ENCODE measurements at regions not wholly inside any gene's neighbourhood (a gene's known extent, or its start where the extent isn't known, plus 50 kb on each side); places are given as distances from the start of the nearest gene placed in this dataset.
A peak's percentile ranks its signal among the peaks of the same experiment; 100 is the strongest.

DNA sequence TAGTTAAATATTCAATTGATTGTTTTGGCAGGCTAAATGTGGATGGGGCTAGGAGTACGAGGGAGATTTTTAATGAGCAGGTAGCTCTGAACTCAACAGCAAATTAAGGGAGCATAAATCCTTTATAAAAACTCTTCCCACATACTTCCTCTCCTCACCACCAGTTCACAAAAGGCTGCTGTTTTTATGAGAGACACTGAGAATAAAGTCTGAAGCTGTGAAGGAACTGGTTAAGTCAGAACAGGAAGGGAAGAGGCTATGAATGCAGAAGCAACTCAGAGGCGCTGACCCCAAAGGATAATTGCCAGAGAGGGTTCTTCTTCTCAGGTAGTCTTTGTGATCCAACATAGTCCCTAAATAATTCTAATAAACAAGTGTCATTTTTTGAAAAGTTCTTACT, 406.1 kb downstream of the GPM6A start:
- Histone ChIP-seq H3K4me1 (replicated peaks in 1 of 4; ENCODE audit: control insufficient read depth in 3 of 4, insufficient read depth in 4 of 4, low read length in 3 of 4) (no peaks in the 10 kb centered on the region), H3K4ac (replicated peaks; ENCODE audit: insufficient read length, low read depth, low read length) (no peak overlapping the region), H3K56ac (replicated peaks; ENCODE audit: insufficient read length, low read depth, low read length) (no peak overlapping the region), H3K23ac (ENCODE audit: insufficient read length) (no peak overlapping the region), H2BK15ac (ENCODE audit: low read length) (no peak overlapping the region), H3K27me3 (replicated peaks in 1 of 4; ENCODE audit: control insufficient read depth in 3 of 4, extremely low read depth in 1 of 4, insufficient read depth in 3 of 4, low read length in 3 of 4) (no peaks in the 10 kb centered on the region), H3K9ac (replicated peaks in 1 of 4; ENCODE audit: extremely low read depth in 1 of 4, low read depth in 3 of 4, low read length in 3 of 4) (no peak overlapping the region), H3K18ac (ENCODE audit: extremely low read depth, low read length) (no peak overlapping the region), H2BK120ac (replicated peaks; ENCODE audit: low read depth, low read length) (no peak overlapping the region), H4K8ac (ENCODE audit: extremely low read depth, insufficient read depth, low read length) (no peak overlapping the region), H3K36me3 (ENCODE audit: control insufficient read depth in 2 of 4, insufficient read depth in 4 of 4, low read length in 3 of 4) (no peaks in the 10 kb centered on the region), H4K91ac (replicated peaks; ENCODE audit: insufficient read length, low read length) (no peak overlapping the region), H3K4me2 (ENCODE audit: insufficient read depth in 1 of 2, low read depth in 2 of 2, low read length in 2 of 2) (no peak overlapping the region), H3K27ac (ENCODE audit: low read depth, low read length) (no peak overlapping the region), H3K79me1 (ENCODE audit: low read depth, low read length) (no peaks in the 10 kb centered on the region), H3K9me3 (ENCODE audit: insufficient read depth in 2 of 2, low read depth in 1 of 2, low read length in 1 of 2) (no peaks in the 10 kb centered on the region), H2BK20ac (ENCODE audit: low read length) (no peak overlapping the region), H3K79me2 (ENCODE audit: control insufficient read depth in 1 of 2, insufficient read depth in 2 of 2, low read length in 2 of 2) (no peaks in the 10 kb centered on the region), H3K14ac (ENCODE audit: insufficient read length) (no peak overlapping the region), H3K4me3 (ENCODE audit: extremely low read depth in 1 of 4, insufficient read depth in 2 of 4, low read depth in 3 of 4, low read length in 4 of 4) (no peak overlapping the region), H4K20me1 (replicated peaks in 1 of 2; ENCODE audit: control insufficient read depth in 1 of 2, insufficient read depth in 2 of 2, low read length in 2 of 2) (no peaks in the 10 kb centered on the region), H4K5ac (ENCODE audit: insufficient read length, low read depth, low read length) (no peak overlapping the region), H2BK12ac (ENCODE audit: low read depth, low read length) (no peak overlapping the region), H2AK5ac (ENCODE audit: low read depth, low read length) (no peak overlapping the region), H2BK5ac (ENCODE audit: low read depth, low read length) (no peak overlapping the region), H3K23me2 (ENCODE audit: low read depth, low read length) (no peaks in the 10 kb centered on the region), H2AFZ (ENCODE audit: low read length) (0 out of 2 replicates have a peak overlapping the region, but pooled peaks have one; percentile 79)
- TF ChIP-seq, protein P1, sequence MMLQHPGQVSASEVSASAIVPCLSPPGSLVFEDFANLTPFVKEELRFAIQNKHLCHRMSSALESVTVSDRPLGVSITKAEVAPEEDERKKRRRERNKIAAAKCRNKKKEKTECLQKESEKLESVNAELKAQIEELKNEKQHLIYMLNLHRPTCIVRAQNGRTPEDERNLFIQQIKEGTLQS (IDR thresholded peaks at IDR 0.05; ENCODE audit: insufficient read depth, low read depth, low read length) = no peak
- TF ChIP-seq ZNF274 (IDR thresholded peaks at IDR 0.05; ENCODE audit: borderline replicate concordance, extremely low read depth, low read length) = no peak
- 85% methylated on average over 2 of the region's 2 CpGs; no CpG with 5 or more reads in 1 of the 2 experiments for WGBS, 2 experiments (ENCODE audit: extremely low coverage in 1 of 2, insufficient coverage in 1 of 2, insufficient read length in 1 of 2, insufficient replicate concordance in 2 of 2, low coverage in 1 of 2, low lambda C conversion rate in 2 of 2, missing lambda C conversion rate in 1 of 2)
- CTCF ChIA-PET (ENCODE audit: partially characterized antibody) = interaction anchor here (1.1 to 1.2 kb wide), 2 partner anchors 21 to 46 kb away, joined by 3 to 4 read pairs; no protein-coding TSS in a partner anchor
- FAIRE-seq (no peak), DNase-seq (ENCODE audit: low read depth in 1 of 2, low spot score in 2 of 2) (no peak)
- POLR2A ChIA-PET (ENCODE audit: partially characterized antibody) = no interaction called here

All from H1 (cell line).